Renal pelvis (tissue), 1 donor: ENCODE measurements at regions not wholly inside any gene's neighbourhood (a gene's known extent, or its start where the extent isn't known, plus 50 kb on each side); places are given as distances from the start of the nearest gene placed in this dataset.
"Not testable (repeated sequence)": the region's sequence is repeated elsewhere in the genome, so short reads cannot be mapped to it uniquely, and the experiment has no call there.

Source experiments
- DNase-seq: peaks from one replicate; pipeline ENCODE4 v3.0.0-alpha.2; 2013

- DNase-seq = no peak
Measured at GRCh38 chr5:127133071-127133470, 59.8 kb upstream of the C5orf63 start.

GRCh38 chr5:127136908-127137307 is 63.6 kb upstream of the C5orf63 start:
- no peak for DNase-seq

GRCh38 chr5:127143722-127144121 is 70.4 kb upstream of the C5orf63 start:
- DNase-seq = no peak

- no peak for DNase-seq
Measured at GRCh38 chr5:127153031-127153430, 79.7 kb upstream of the C5orf63 start.

GRCh38 chr5:127153521-127153920 is 80.2 kb upstream of the C5orf63 start:
- DNase-seq = no peak

GRCh38 chr5:127163750-127164149 is 90.4 kb upstream of the C5orf63 start:
- DNase-seq = no peak

GRCh38 chr5:127170918-127171600 is 97.8 kb upstream of the C5orf63 start:
- DNase-seq = no peak

GRCh38 chr5:127176769-127177168 is 103.5 kb upstream of the C5orf63 start:
- DNase-seq = no peak

- not testable (repeated sequence) for DNase-seq
Measured at GRCh38 chr5:127182631-127183030, 108.0 kb upstream of the MEGF10 start.

GRCh38 chr5:127183332-127183731 is 107.3 kb upstream of the MEGF10 start:
- no peak for DNase-seq

- no peak for DNase-seq
Measured at GRCh38 chr5:127184851-127185250, 105.7 kb upstream of the MEGF10 start.

GRCh38 chr5:127186657-127187056 is 103.9 kb upstream of the MEGF10 start:
- no peak for DNase-seq

- no peak for DNase-seq
Measured at GRCh38 chr5:127187706-127188105, 102.9 kb upstream of the MEGF10 start.

- DNase-seq = no peak
Measured at GRCh38 chr5:127192150-127192549, 98.4 kb upstream of the MEGF10 start.

- DNase-seq = no peak
Measured at GRCh38 chr5:127192836-127193338, 97.7 kb upstream of the MEGF10 start.

- DNase-seq = no peak
Measured at GRCh38 chr5:127196042-127196441, 94.6 kb upstream of the MEGF10 start.

- not testable (repeated sequence) for DNase-seq
Measured at GRCh38 chr5:127197402-127198167, 93.0 kb upstream of the MEGF10 start.

- not testable (repeated sequence) for DNase-seq
Measured at GRCh38 chr5:127202738-127203137, 87.9 kb upstream of the MEGF10 start.

- DNase-seq = no peak
Measured at GRCh38 chr5:127203818-127204217, 86.8 kb upstream of the MEGF10 start.

- no peak for DNase-seq
Measured at GRCh38 chr5:127205147-127205546, 85.4 kb upstream of the MEGF10 start.

- DNase-seq = no peak
Measured at GRCh38 chr5:127206320-127207113, 84.1 kb upstream of the MEGF10 start.

- DNase-seq = no peak
Measured at GRCh38 chr5:127210042-127210441, 80.6 kb upstream of the MEGF10 start.

- DNase-seq = no peak
Measured at GRCh38 chr5:127213231-127213630, 77.4 kb upstream of the MEGF10 start.
